Dedifferentiated amniotic fluid mesenchymal stem cell (primary cell): ENCODE measurements at regions not wholly inside any gene's neighbourhood (a gene's known extent, or its start where the extent isn't known, plus 50 kb on each side); places are given as distances from the start of the nearest gene placed in this dataset.
"Not testable (repeated sequence)": the region's sequence is repeated elsewhere in the genome, so short reads cannot be mapped to it uniquely, and the experiment has no call there.

Source experiments
- DNase-seq: peaks from one replicate; pipeline ENCODE4 v3.0.0-alpha.2; 2016; ENCODE audit errors: extremely low spot score

- no peak for DNase-seq
These were observed 69.1 kb upstream of the EP300 start for GRCh38 chr22:41023299-41023623.

GRCh38 chr22:41028841-41029240 lies 63.6 kb upstream of the EP300 start:
- DNase-seq = peak; percentile 85

GRCh38 chr22:41030891-41031290 lies 61.5 kb upstream of the EP300 start:
- no peak for DNase-seq

- no peak for DNase-seq
These were observed 57.7 kb upstream of the EP300 start for GRCh38 chr22:41034706-41035105.

- DNase-seq = no peak
These were observed 55.5 kb upstream of the EP300 start for GRCh38 chr22:41036924-41037323.

- no peak for DNase-seq
These were observed 53.7 kb upstream of the EP300 start for GRCh38 chr22:41038732-41039131.

- DNase-seq = not testable (repeated sequence)
These were observed 52.8 kb upstream of the EP300 start for GRCh38 chr22:41039641-41040040.

- DNase-seq = no peak
These were observed 51.9 kb upstream of the EP300 start for GRCh38 chr22:41040483-41040882.

GRCh38 chr22:41041532-41041931 lies 50.9 kb upstream of the EP300 start:
- DNase-seq = no peak
